Caco-2 (cell line): ENCODE measurements at regions not wholly inside any gene's neighbourhood (a gene's known extent, or its start where the extent isn't known, plus 50 kb on each side); places are given as distances from the start of the nearest gene placed in this dataset.

Experiments used
- BruUV-seq: library from RNA; stranded (reverse); fragments of 400-500 nt; replicated peaks from 2 replicates; lab custom pipeline; 2021; lab: Mats Ljungman, UMichigan
- CTCF ChIA-PET: fragments of 300-600 bp; sonication (Branson Sonifier 250); formaldehyde crosslinking; loops from one replicate; lab custom pipeline; 2022; ENCODE audit warnings: antibody characterized with exemption; lab: Charles Lee
- POLR2A ChIA-PET: fragments of 300-600 bp; sonication (Branson Sonifier 250); formaldehyde crosslinking; loops from one replicate; lab custom pipeline; 2022; ENCODE audit warnings: antibody characterized with exemption; lab: Charles Lee
- DNase-seq, 2 experiments: peaks; one replicate each; pipeline versions ENCODE4 v3.0.0 to v3.0.0-alpha.2; 2020 to 2022
- H3K27me3 ChIP-seq: replicated peaks from 2 replicates; pipeline ENCODE4 v1.6.0; 2011; ENCODE audit warnings: low read length; ENCODE audit not compliant: control insufficient read depth, insufficient read depth
- H3K36me3 ChIP-seq: 2 replicates; pipeline ENCODE4 v1.5.1; 2011; ENCODE audit warnings: low read length; ENCODE audit not compliant: control insufficient read depth, insufficient read depth
- H3K4me1 ChIP-seq: fragments of 250-450 bp; sonication (Bioruptor Pico); 2 replicates; pipeline ENCODE4 v1.5.1; 2020; ENCODE audit warnings: mild to moderate bottlenecking
- H3K4me3 ChIP-seq: 2 replicates; pipeline ENCODE4 v1.5.1; 2011; ENCODE audit warnings: low read depth, mild to moderate bottlenecking, control low read depth, low read length
- H3K9me3 ChIP-seq: fragments of 250-450 bp; sonication (Bioruptor Pico); 2 replicates; pipeline ENCODE4 v1.5.1; 2020; ENCODE audit warnings: mild to moderate bottlenecking, moderate library complexity
- H3K27ac Mint-ChIP-seq: one replicate; pipeline ENCODE4 v1.8.0; 2022; ENCODE audit warnings: mixed read lengths; ENCODE audit not compliant: unreplicated experiment
- H3K27me3 Mint-ChIP-seq: one replicate; pipeline ENCODE4 v1.8.0; 2022; ENCODE audit warnings: mixed read lengths; ENCODE audit not compliant: insufficient read depth, unreplicated experiment
- H3K36me3 Mint-ChIP-seq: one replicate; pipeline ENCODE4 v1.8.0; 2022; ENCODE audit warnings: mild to moderate bottlenecking, mixed read lengths; ENCODE audit not compliant: insufficient read depth, unreplicated experiment
- H3K4me1 Mint-ChIP-seq: one replicate; pipeline ENCODE4 v1.8.0; 2022; ENCODE audit warnings: low read depth, mixed read lengths; ENCODE audit not compliant: unreplicated experiment
- H3K4me3 Mint-ChIP-seq: one replicate; pipeline ENCODE4 v1.8.0; 2022; ENCODE audit warnings: mild to moderate bottlenecking, moderate library complexity, mixed read lengths; ENCODE audit not compliant: unreplicated experiment
- H3K9me3 Mint-ChIP-seq: one replicate; pipeline ENCODE4 v1.8.0; 2022; ENCODE audit warnings: mixed read lengths; ENCODE audit not compliant: unreplicated experiment
- CTCF ChIP-seq, 2 experiments: fragments of 200-600 bp in 1 of 2; IDR thresholded peaks; 1 replicate in 1 of 2; 2 replicates in 1 of 2; pipeline versions ENCODE4 v1.5.1 to v1.8.0; 2011 to 2022; ENCODE audit warnings: antibody characterized with exemption in 1 of 2, control low read depth in 1 of 2, inconsistent platforms in 1 of 2, low read depth in 1 of 2, low read length in 1 of 2, mild to moderate bottlenecking in 1 of 2, moderate library complexity in 1 of 2; ENCODE audit not compliant: insufficient read depth in 1 of 2, severe bottlenecking in 1 of 2, unreplicated experiment in 1 of 2
- intact Hi-C: fragments of 100-400 bp; cut with micrococcal nuclease; formaldehyde crosslinking; loops from one replicate; pipeline ENCODE4 v1.10.0; 2022; ENCODE audit not compliant: unreplicated experiment

DNA sequence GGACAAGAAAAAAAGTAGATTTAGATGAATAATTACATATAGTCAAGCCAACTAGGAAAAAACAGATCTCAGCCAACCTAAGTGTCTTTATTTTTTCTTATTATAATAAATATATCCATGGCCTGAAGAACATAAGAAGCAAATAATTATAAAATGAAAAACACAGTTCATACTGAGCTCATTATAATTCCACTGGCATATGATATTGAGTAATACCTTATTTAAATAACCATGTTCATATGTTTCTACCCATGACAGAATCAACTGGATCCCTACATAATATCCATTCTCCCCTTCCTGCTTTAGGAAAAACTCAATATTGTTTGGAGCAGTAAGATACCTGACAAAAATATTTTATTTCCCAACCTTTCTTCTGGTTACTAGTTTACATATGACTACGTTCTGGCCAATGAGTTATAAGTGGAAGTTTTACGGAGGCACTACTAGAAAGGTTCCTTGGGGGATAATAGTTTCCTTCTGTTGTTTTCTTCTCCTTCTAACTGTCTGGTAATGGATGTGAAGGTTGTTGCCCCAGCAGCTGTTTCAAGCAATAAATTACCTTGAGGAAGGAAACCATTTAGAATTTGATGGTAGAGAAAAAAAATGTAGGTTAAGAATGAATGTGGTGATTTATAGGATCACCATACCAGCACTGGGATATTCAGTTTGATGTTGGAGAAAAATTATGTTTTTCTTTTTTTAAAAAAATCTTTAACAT is 184.1 kb upstream of the MBNL1 start:
- H3K27me3 ChIP-seq, result no peaks in the 10 kb centered on the region
- DNase-seq, result no peak
- TF ChIP-seq CTCF (IDR thresholded peaks at IDR 0.05; ENCODE audit: insufficient read depth in 1 of 2, low read depth in 1 of 2, low read length in 1 of 2, severe bottlenecking in 1 of 2, unreplicated experiment in 1 of 2), result no peak
- Mint-ChIP-seq H3K27me3 (no peaks in the 10 kb centered on the region), H3K9me3 (peaks cover 16% of the 10 kb centered on the region), H3K36me3 (no peaks in the 10 kb centered on the region), H3K27ac (no peak overlapping the region), H3K4me1 (peaks cover 5% of the 10 kb centered on the region), H3K4me3 (no peak overlapping the region)
- ChIA-PET CTCF (no interaction called here), POLR2A (no interaction called here)
- H3K4me3 ChIP-seq, result no peak overlapping the region
- intact Hi-C loops, result no loop called here
- no TSS peak for BruUV-seq
- 0 out of 2 replicates have a peak, but pooled peaks cover 7% of the 10 kb centered on the region for H3K4me1 ChIP-seq
- H3K36me3 ChIP-seq, result no peaks in the 10 kb centered on the region
- H3K9me3 ChIP-seq, result no peaks in the 10 kb centered on the region

DNA sequence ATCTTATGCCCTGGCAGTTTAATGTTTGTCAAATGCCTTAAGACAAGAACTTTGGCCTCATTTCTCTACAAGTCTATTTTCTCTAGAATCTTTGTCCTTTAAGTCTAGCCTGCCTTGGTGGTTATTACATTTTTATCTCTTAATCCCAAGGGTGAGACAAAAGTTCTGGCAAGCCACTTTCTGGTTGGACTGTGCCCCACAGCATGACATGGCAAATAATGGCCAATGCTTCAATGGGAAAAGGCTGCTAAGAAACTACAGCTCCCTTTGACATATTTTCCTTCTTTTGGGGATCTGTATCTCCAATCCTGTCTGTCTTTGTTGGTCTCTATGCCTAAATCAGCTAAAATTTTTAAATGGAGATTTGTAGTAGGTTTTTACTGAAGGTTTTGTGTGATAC is 181.6 kb upstream of the MBNL1 start:
- H3K4me3 ChIP-seq, result no peak overlapping the region
- Mint-ChIP-seq H3K27me3 (no peaks in the 10 kb centered on the region), H3K4me3 (no peak overlapping the region), H3K27ac (no peak overlapping the region), H3K4me1 (peaks cover 5% of the 10 kb centered on the region), H3K36me3 (no peaks in the 10 kb centered on the region), H3K9me3 (no peaks in the 10 kb centered on the region)
- H3K9me3 ChIP-seq, result no peaks in the 10 kb centered on the region
- intact Hi-C loops, result no loop called here
- H3K27me3 ChIP-seq, result no peaks in the 10 kb centered on the region
- TF ChIP-seq CTCF (IDR thresholded peaks at IDR 0.05; ENCODE audit: insufficient read depth in 1 of 2, low read depth in 1 of 2, low read length in 1 of 2, severe bottlenecking in 1 of 2, unreplicated experiment in 1 of 2), result no peak
- 0 out of 2 replicates have a peak, but pooled peaks cover 7% of the 10 kb centered on the region for H3K4me1 ChIP-seq
- H3K36me3 ChIP-seq, result no peaks in the 10 kb centered on the region
- BruUV-seq, result no TSS peak
- DNase-seq, result no peak
- POLR2A ChIA-PET, result no interaction called here
- CTCF ChIA-PET, result no interaction called here

DNA sequence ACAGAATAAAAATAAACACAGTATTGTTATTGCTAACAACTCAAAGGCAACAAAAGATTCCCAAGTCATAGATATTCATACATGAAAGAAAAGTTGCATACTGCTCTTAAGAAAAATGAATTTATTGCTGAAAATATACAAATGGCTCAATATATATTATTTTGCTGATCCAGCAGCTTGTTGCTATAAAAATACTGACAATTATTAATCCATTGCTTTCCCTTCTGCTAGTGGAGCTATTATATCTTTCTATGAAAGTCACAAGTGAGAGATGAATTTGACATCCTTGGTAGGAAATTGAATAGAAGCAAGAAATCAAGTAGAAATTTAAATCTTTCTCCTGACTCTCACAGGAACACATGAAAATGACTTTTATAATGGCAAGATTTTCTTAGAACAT is 179.2 kb upstream of the MBNL1 start:
- TF ChIP-seq CTCF (IDR thresholded peaks at IDR 0.05; ENCODE audit: insufficient read depth in 1 of 2, low read depth in 1 of 2, low read length in 1 of 2, severe bottlenecking in 1 of 2, unreplicated experiment in 1 of 2), result no peak
- no peaks in the 10 kb centered on the region for H3K9me3 Mint-ChIP-seq
- H3K4me3 Mint-ChIP-seq, result no peak overlapping the region
- no TSS peak for BruUV-seq
- H3K36me3 Mint-ChIP-seq, result no peaks in the 10 kb centered on the region
- POLR2A ChIA-PET, result no interaction called here
- H3K4me1 ChIP-seq, result 0 out of 2 replicates have a peak, but pooled peaks cover 7% of the 10 kb centered on the region
- no peak for DNase-seq
- CTCF ChIA-PET, result no interaction called here
- intact Hi-C loops, result no loop called here
- H3K9me3 ChIP-seq, result no peaks in the 10 kb centered on the region
- no peaks in the 10 kb centered on the region for H3K36me3 ChIP-seq
- H3K27me3 Mint-ChIP-seq, result no peaks in the 10 kb centered on the region
- no peak overlapping the region for H3K27ac Mint-ChIP-seq
- no peaks in the 10 kb centered on the region for H3K27me3 ChIP-seq
- H3K4me3 ChIP-seq, result no peak overlapping the region
- H3K4me1 Mint-ChIP-seq, result peaks cover 5% of the 10 kb centered on the region
